GM10248 (cell line): ENCODE measurements at regions not wholly inside any gene's neighbourhood (a gene's known extent, or its start where the extent isn't known, plus 50 kb on each side); places are given as distances from the start of the nearest gene placed in this dataset.
"Not testable (repeated sequence)": the region's sequence is repeated elsewhere in the genome, so short reads cannot be mapped to it uniquely, and the experiment has no call there.

Experiments used
- CTCF ChIA-PET: fragments of 300-600 bp; sonication (Branson Sonifier 250); formaldehyde crosslinking; extraction: SDS; loops from one replicate; lab custom pipeline; 2021; ENCODE audit warnings: antibody characterized with exemption; lab: Yijun Ruan, JAX
- POLR2A ChIA-PET: fragments of 350-650 bp; sonication (Branson Sonifier 250); formaldehyde crosslinking; extraction: SDS; loops from one replicate; lab custom pipeline; 2020; ENCODE audit warnings: antibody characterized with exemption; lab: Yijun Ruan, JAX
- DNase-seq: peaks from one replicate; pipeline ENCODE4 v3.0.0; 2012; ENCODE audit errors: extremely low spot score
- TF ChIP-seq, protein P1 (sequence below): IDR thresholded peaks from 2 replicates; pipeline ENCODE4 v1.5.1; 2012; ENCODE audit warnings: mild to moderate bottlenecking, low read depth; ENCODE audit errors: extremely low read depth, missing control alignments, control extremely low read depth

- ChIA-PET POLR2A (no interaction called here), CTCF (no interaction called here)
- TF ChIP-seq, protein P1, sequence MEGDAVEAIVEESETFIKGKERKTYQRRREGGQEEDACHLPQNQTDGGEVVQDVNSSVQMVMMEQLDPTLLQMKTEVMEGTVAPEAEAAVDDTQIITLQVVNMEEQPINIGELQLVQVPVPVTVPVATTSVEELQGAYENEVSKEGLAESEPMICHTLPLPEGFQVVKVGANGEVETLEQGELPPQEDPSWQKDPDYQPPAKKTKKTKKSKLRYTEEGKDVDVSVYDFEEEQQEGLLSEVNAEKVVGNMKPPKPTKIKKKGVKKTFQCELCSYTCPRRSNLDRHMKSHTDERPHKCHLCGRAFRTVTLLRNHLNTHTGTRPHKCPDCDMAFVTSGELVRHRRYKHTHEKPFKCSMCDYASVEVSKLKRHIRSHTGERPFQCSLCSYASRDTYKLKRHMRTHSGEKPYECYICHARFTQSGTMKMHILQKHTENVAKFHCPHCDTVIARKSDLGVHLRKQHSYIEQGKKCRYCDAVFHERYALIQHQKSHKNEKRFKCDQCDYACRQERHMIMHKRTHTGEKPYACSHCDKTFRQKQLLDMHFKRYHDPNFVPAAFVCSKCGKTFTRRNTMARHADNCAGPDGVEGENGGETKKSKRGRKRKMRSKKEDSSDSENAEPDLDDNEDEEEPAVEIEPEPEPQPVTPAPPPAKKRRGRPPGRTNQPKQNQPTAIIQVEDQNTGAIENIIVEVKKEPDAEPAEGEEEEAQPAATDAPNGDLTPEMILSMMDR: no peak
- DNase-seq: no peak
These were observed 204.6 kb downstream of the NUFIP1 start for GRCh38 chr13:44784708-44785080.

- ChIA-PET POLR2A (no interaction called here), CTCF (no interaction called here)
- TF ChIP-seq, protein P1: no peak
- no peak for DNase-seq
These were observed 205.1 kb downstream of the NUFIP1 start for GRCh38 chr13:44783994-44784707.

GRCh38 chr13:44780591-44781280 is 204.6 kb upstream of the TSC22D1 start:
- CTCF ChIA-PET: no interaction called here
- TF ChIP-seq, protein P1: no peak
- DNase-seq: no peak
- POLR2A ChIA-PET: no interaction called here

DNA sequence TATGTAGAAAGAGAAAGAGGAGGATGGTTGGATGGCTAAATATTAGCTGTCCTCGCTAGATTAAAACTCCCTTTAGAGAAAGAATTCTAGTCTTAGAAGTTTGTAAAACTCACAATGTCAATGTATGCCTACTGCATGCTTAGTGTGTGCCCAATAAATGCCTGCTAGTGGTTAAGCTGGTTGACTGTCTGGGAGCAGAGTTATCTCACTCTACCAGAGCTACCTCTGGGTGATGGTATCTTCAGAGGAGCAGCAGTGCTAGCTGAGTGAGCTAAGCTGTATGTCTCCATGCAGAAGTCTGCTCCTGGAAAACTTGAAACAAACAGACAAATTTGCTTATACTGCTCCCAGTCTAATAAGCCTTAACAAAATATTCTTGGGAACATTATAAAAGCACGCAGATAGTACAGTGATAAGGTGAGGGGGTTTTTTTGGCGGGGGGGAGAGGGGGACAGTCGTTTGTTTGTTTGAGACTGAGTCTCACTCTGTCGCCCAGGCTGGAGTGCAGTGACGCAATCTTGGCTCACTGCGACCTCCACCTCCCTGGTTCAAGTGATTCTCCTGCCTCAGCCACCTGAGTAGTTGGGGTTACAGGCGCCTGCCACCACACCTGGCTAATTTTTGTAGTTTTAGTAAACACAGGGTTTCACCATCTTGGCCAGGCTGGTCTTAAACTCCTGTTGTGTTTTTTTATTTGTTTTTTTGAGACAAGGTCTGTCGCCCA is 202.8 kb upstream of the TSC22D1 start:
- ChIA-PET POLR2A (no interaction called here), CTCF (no interaction called here)
- no peak for DNase-seq
- TF ChIP-seq, protein P1: no peak

- POLR2A ChIA-PET, DNase-seq, CTCF ChIA-PET: not testable (repeated sequence)
These were observed 199.2 kb upstream of the TSC22D1 start for GRCh38 chr13:44775290-44775689.

- DNase-seq: no peak
- ChIA-PET POLR2A (no interaction called here), CTCF (interaction anchor here (1.0 kb wide), 1 partner anchor 287 kb away, joined by 3 read pairs; no protein-coding TSS in a partner anchor)
- TF ChIP-seq, protein P1: no peak
These were observed 194.8 kb upstream of the TSC22D1 start for GRCh38 chr13:44770951-44771350.
